Lower leg skin (tissue), 4 donors: ENCODE measurements at regions not wholly inside any gene's neighbourhood (a gene's known extent, or its start where the extent isn't known, plus 50 kb on each side); places are given as distances from the start of the nearest gene placed in this dataset.

Experiments
- DNase-seq, 2 donors: peaks; one replicate each; pipeline ENCODE4 v3.0.0-alpha.2; 2019; ENCODE audit warnings: low spot score in 2 of 2
- H3K4me3 ChIP-seq: fragments of 200-600 bp; sonication (generic); 2 replicates; pipeline ENCODE4 v1.5.1; 2017; ENCODE audit warnings: mild to moderate bottlenecking, low read depth; ENCODE audit not compliant: poor library complexity, severe bottlenecking
- POLR2A ChIP-seq, 2 donors: fragments of 450-650 bp; IDR thresholded peaks; one replicate each; pipeline ENCODE4 v1.6.1; 2016 to 2017; ENCODE audit warnings: antibody characterized with exemption in 2 of 2, mild to moderate bottlenecking in 1 of 2, moderate library complexity in 1 of 2
- WGBS, 2 donors: methylation state at CpG; one replicate each; pipeline ENCODE4 v1.1.5; 2018; 5-methylcytosine and 5-hydroxymethylcytosine counted together
- intact Hi-C: fragments of 100-400 bp; cut with DNase I; formaldehyde crosslinking; loops from one replicate; pipeline ENCODE4 v1.15.0; 2023; ENCODE audit warnings: low total_unique reads
- TF ChIP-seq, protein P1 (sequence below), 3 donors: fragments of 450-650 bp; IDR thresholded peaks; one replicate each; pipeline ENCODE4 v1.5.1; 2016; ENCODE audit warnings: antibody characterized with exemption in 3 of 3, mild to moderate bottlenecking in 3 of 3, moderate library complexity in 2 of 3

DNA sequence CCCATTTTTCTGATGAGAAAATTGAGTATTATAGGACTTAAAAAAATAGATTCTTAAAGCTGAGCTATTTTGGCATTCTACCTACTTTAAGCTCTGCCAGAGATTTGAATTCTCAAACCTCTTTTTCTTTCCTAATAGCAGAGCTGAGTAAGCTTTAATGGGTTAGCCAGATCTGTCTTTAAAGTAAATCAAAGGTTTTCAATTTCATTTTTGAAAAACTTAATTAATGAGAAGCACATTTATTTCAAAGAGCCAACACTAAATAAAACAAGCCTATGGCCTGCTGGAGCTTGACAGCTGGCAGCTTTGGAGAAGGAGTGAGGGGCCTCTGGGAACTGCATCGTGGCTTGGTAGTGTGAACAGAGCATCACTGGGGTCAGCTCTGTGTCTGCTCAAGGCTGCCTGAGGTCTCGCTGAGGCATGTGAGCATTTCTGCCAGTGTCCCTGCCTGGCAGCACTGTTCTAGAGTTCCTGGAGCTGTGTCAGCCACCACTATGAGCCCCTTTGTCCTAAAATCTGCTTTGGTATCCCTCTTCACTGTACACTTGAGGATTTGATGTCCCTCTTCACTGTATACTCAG is 50.4 kb upstream of the PRSS23 start:
- TF ChIP-seq POLR2A (IDR thresholded peaks at IDR 0.05), result no peak
- TF ChIP-seq, protein P1, sequence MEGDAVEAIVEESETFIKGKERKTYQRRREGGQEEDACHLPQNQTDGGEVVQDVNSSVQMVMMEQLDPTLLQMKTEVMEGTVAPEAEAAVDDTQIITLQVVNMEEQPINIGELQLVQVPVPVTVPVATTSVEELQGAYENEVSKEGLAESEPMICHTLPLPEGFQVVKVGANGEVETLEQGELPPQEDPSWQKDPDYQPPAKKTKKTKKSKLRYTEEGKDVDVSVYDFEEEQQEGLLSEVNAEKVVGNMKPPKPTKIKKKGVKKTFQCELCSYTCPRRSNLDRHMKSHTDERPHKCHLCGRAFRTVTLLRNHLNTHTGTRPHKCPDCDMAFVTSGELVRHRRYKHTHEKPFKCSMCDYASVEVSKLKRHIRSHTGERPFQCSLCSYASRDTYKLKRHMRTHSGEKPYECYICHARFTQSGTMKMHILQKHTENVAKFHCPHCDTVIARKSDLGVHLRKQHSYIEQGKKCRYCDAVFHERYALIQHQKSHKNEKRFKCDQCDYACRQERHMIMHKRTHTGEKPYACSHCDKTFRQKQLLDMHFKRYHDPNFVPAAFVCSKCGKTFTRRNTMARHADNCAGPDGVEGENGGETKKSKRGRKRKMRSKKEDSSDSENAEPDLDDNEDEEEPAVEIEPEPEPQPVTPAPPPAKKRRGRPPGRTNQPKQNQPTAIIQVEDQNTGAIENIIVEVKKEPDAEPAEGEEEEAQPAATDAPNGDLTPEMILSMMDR (IDR thresholded peaks at IDR 0.05), result no peak
- intact Hi-C loops, result no loop called here
- no peak for DNase-seq
- H3K4me3 ChIP-seq, result no peak overlapping the region
- WGBS, 2 donors, result 44 to 49% methylated on average over 2 of the region's 2 CpGs

DNA sequence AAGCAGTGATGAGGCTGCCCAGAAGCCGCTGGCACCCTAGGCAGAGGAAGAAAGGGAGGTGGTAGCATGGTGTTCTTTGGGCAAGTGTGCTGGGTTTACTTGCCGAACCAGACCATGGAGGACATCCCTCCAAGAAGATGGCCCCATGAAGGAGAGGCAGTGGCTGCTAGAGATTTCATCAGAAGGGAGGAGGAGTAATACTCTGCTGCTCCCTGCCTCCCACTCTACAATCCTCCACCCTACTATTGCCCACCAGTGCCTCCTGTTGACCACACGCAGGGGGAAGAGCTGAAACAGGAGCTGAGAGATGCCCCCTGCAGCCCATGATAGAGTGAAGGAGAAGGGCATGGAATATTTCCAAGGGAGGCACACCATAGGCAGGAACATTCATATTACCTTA is 51.0 kb upstream of the PRSS23 start:
- TF ChIP-seq, protein P1 (IDR thresholded peaks at IDR 0.05), result no peak
- TF ChIP-seq POLR2A (IDR thresholded peaks at IDR 0.05), result no peak
- DNase-seq, result no peak
- WGBS, 2 donors, result 87 to 91% methylated on average over 3 of the region's 3 CpGs
- H3K4me3 ChIP-seq, result no peak overlapping the region
- intact Hi-C loops, result no loop called here

DNA sequence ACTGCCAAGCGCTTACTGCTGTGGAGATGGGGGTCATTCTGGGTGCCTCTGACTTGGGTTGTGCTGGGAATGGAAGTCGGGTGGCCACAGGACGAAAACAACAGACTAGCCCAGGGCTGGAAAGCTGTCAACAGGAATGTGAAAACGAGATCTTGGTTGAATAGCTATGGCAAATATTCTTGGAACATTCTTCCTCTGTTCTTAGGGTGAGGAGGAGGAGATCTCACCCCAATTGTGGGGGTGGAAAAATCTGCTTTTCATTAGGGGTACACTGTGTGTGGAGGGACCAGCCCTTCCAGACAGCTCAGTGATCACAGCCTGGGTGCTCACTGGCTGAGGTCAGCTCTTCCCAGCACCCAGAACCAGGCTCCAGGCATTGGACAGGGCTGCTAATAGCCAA is 52.0 kb upstream of the PRSS23 start:
- 47 to 62% methylated on average over 4 of the region's 4 CpGs for WGBS, 2 donors
- H3K4me3 ChIP-seq, result no peak overlapping the region
- TF ChIP-seq POLR2A (IDR thresholded peaks at IDR 0.05), result no peak
- intact Hi-C loops, result no loop called here
- no peak for DNase-seq

DNA sequence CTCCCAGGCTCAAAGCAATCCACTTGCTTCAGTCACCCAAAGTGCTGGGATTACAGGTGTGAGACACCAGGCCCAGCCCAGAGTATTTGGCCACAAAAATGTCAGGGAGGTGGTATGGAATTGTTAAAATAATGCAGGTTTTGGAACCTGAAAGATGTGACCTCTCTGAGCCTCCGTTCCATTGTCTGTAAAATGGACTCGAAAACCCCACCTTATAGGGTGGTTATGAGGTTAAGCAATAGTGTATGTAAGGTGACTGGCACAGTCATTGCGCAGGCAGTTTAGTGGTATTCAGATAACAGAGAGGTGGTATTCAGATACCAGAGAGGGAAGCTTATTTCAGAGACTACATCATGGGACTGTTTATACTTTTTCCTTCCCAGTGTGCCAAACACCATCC is 52.5 kb upstream of the PRSS23 start:
- no peak for DNase-seq
- TF ChIP-seq, protein P1 (IDR thresholded peaks at IDR 0.05), result no peak
- no peak for TF ChIP-seq POLR2A (IDR thresholded peaks at IDR 0.05)
- intact Hi-C loops, result no loop called here
- no peak overlapping the region for H3K4me3 ChIP-seq
- WGBS, 2 donors, result 97 to 100% methylated on average over 3 of the region's 3 CpGs

DNA sequence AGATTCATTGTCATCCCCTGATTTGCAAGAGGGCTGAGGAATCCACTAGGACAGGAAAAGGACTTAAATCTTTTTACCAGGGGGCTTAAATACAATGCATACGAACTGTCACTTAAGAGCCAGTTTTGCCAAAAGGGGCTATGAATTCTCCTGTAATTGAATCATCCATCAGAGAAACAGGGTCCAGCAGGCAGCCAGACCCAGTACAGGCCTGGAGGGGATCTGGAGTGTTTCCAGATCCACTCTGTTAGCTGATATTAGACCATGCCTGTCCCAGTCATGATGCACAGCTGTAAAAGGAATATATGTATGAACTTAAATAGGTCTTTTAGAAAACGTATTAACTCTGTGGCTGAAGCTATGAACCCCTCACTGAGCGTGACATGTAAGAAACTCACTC is 53.8 kb upstream of the PRSS23 start:
- 79 to 81% methylated on average over 3 of the region's 3 CpGs for WGBS, 2 donors
- intact Hi-C loops, result no loop called here
- DNase-seq, result no peak
- TF ChIP-seq, protein P1 (IDR thresholded peaks at IDR 0.05), result no peak
- no peak for TF ChIP-seq POLR2A (IDR thresholded peaks at IDR 0.05)
- no peak overlapping the region for H3K4me3 ChIP-seq

DNA sequence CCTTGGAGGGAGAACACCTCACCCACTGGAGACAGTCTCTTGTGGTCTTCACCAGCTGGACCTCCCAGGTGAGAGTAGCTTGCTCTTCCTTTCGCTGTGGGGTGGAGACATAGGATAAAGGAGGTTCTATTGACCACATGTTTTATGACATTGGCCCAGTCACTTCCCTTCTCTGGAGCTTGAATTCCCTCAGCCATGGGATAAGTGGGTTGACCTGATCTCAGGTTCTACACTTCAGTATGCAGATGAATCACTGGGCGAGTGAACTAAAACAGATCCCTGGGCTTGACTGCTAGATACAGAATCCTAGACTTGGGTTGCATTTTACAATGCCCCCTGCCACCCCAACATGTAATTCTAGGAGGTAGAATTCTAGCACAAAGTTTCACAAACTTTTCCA is 54.8 kb upstream of the PRSS23 start:
- intact Hi-C loops, result no loop called here
- TF ChIP-seq POLR2A (IDR thresholded peaks at IDR 0.05), result no peak
- TF ChIP-seq, protein P1 (IDR thresholded peaks at IDR 0.05), result no peak
- DNase-seq, result no peak
- H3K4me3 ChIP-seq, result no peak overlapping the region
- 89 to 100% methylated on average over 2 of the region's 2 CpGs for WGBS, 2 donors
